ENCODE measurements at regions not wholly inside any gene's neighbourhood (a gene's known extent, or its start where the extent isn't known, plus 50 kb on each side); places are given as distances from the start of the nearest gene placed in this dataset.

DNA sequence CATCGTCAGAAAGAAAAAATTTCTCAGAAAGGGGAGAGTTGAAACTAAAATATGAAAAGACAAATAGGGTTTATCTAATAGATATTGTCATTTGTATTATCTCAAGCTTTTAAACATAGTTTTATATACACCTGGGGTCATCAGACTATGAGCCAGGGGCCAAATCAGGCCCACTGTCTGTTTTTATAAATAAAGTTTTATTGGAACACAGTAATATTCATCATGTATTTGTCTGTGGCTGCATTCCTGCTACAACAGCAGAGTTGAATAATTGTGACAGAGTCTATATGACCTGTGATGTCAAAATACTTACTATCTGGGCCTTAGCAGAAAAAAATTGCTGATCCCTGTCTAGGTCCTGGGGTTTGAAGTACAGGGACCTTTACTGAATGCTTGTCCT, 120.5 kb upstream of the RUNX1 start:
- DNase-seq (ENCODE audit: low spot score) = no peak
- intact Hi-C loops (cut with micrococcal nuclease; ENCODE audit: unreplicated experiment) = no loop called here
- Histone ChIP-seq H3K36me3 (ENCODE audit: insufficient read depth, low read length) (no peaks in the 10 kb centered on the region), H3K9me2 (ENCODE audit: insufficient read depth, low read length) (no peaks in the 10 kb centered on the region), H3K9me3 (ENCODE audit: low read length) (peaks cover 6% of the 10 kb centered on the region), H2AFZ (ENCODE audit: low read length) (no peak overlapping the region; the same call in 1 of the 2 replicates), H3K4me2 (ENCODE audit: low read length) (0 out of 2 replicates have a peak overlapping the region, but pooled peaks have one; percentile 33), H3K27ac (ENCODE audit: low read depth, low read length, poor library complexity, severe bottlenecking) (no peak overlapping the region), H3K79me2 (ENCODE audit: insufficient read depth, low read depth, low read length) (no peaks in the 10 kb centered on the region), H3K4me1 (ENCODE audit: insufficient read depth, low read length, poor library complexity, severe bottlenecking) (peaks cover 34% of the 10 kb centered on the region), H3K4me3 (ENCODE audit: low read depth, low read length, poor library complexity, severe bottlenecking) (no peak overlapping the region), H4K20me1 (ENCODE audit: insufficient read depth, low read length) (no peaks in the 10 kb centered on the region)
- ChIA-PET CTCF (ENCODE audit: unreplicated experiment) (no interaction called here), POLR2A (interaction anchor here (0.6 to 1.0 kb wide), 2 partner anchors 19 to 232 kb away, joined by 3 to 4 read pairs; no protein-coding TSS in a partner anchor)
- no peak for TF ChIP-seq EZH2phosphoT487 (IDR thresholded peaks at IDR 0.05; ENCODE audit: borderline replicate concordance, low read depth, low read length)
- TF ChIP-seq, protein P1, sequence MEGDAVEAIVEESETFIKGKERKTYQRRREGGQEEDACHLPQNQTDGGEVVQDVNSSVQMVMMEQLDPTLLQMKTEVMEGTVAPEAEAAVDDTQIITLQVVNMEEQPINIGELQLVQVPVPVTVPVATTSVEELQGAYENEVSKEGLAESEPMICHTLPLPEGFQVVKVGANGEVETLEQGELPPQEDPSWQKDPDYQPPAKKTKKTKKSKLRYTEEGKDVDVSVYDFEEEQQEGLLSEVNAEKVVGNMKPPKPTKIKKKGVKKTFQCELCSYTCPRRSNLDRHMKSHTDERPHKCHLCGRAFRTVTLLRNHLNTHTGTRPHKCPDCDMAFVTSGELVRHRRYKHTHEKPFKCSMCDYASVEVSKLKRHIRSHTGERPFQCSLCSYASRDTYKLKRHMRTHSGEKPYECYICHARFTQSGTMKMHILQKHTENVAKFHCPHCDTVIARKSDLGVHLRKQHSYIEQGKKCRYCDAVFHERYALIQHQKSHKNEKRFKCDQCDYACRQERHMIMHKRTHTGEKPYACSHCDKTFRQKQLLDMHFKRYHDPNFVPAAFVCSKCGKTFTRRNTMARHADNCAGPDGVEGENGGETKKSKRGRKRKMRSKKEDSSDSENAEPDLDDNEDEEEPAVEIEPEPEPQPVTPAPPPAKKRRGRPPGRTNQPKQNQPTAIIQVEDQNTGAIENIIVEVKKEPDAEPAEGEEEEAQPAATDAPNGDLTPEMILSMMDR (conservative IDR thresholded peaks at IDR 0.05; ENCODE audit: low read length) = no peak
- no TSS peak for BruUV-seq (replicated peaks)

DNA sequence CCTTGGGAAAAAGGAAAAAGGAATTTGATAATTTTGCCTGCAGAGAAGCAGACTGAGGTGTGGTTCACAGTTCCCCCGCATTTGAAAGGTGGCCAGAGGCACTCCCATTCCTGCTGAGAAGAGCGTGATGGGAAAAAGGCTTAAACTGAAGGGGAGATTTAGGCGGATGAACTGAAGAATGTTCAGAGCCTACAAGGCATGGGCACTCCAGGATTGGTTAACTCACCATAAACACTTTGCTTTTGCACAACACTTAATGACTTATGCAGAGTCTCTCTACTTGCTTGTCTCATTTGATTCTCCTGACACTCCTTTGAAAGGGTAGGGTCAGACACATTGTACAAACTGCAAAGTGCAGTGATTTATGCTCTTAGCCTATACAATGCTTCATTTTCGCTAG, 119.6 kb upstream of the RUNX1 start:
- ChIA-PET POLR2A (no interaction called here), CTCF (ENCODE audit: unreplicated experiment) (no interaction called here)
- DNase-seq (ENCODE audit: low spot score) = no peak
- H3K27ac ChIP-seq (ENCODE audit: low read depth, low read length, poor library complexity, severe bottlenecking) = no peak overlapping the region
- no TSS peak for BruUV-seq (replicated peaks)
- TF ChIP-seq EZH2phosphoT487 (IDR thresholded peaks at IDR 0.05; ENCODE audit: borderline replicate concordance, low read depth, low read length) = no peak
- TF ChIP-seq, protein P1 (conservative IDR thresholded peaks at IDR 0.05; ENCODE audit: low read length) = no peak
- no peaks in the 10 kb centered on the region for H4K20me1 ChIP-seq (ENCODE audit: insufficient read depth, low read length)
- peaks cover 34% of the 10 kb centered on the region for H3K4me1 ChIP-seq (ENCODE audit: insufficient read depth, low read length, poor library complexity, severe bottlenecking)
- no peak overlapping the region for H2AFZ ChIP-seq (ENCODE audit: low read length)
- no peaks in the 10 kb centered on the region for H3K9me2 ChIP-seq (ENCODE audit: insufficient read depth, low read length)
- no peaks in the 10 kb centered on the region for H3K36me3 ChIP-seq (ENCODE audit: insufficient read depth, low read length)
- intact Hi-C loops (cut with micrococcal nuclease; ENCODE audit: unreplicated experiment) = no loop called here
- H3K4me3 ChIP-seq (ENCODE audit: low read depth, low read length, poor library complexity, severe bottlenecking) = no peak overlapping the region
- H3K79me2 ChIP-seq (ENCODE audit: insufficient read depth, low read depth, low read length) = no peaks in the 10 kb centered on the region
- H3K9me3 ChIP-seq (ENCODE audit: low read length) = peaks cover 6% of the 10 kb centered on the region
- H3K4me2 ChIP-seq (ENCODE audit: low read length) = no peak overlapping the region

DNA sequence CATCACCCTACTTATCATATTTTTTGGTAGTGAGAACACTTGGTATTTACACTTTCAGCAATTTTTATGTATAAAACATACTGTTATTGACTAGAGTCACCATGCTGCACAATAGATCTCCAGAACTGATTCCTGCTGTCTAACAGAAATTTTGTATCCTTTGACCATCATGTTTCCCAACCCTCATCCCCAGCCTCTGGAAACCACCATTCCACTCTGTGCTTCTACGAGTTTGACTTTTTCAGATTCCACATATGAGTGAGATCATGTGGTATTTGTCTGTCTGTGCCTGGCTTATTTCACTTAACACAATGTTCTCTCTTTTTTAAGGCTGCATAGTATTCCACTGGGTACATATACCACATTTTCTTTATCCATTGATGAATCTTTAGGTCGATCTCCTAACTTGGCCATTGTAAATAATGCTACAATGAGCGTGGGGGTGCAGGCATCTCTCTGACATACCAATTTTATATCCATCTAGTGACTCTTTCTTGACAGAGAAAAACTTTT, 115.9 kb upstream of the RUNX1 start:
- DNase-seq (ENCODE audit: low spot score) = no peak
- no TSS peak for BruUV-seq (replicated peaks)
- Histone ChIP-seq H3K27ac (ENCODE audit: low read depth, low read length, poor library complexity, severe bottlenecking) (no peak overlapping the region), H2AFZ (ENCODE audit: low read length) (no peak overlapping the region), H3K36me3 (ENCODE audit: insufficient read depth, low read length) (no peaks in the 10 kb centered on the region), H3K4me2 (ENCODE audit: low read length) (no peak overlapping the region), H4K20me1 (ENCODE audit: insufficient read depth, low read length) (no peaks in the 10 kb centered on the region), H3K4me1 (ENCODE audit: insufficient read depth, low read length, poor library complexity, severe bottlenecking) (peaks cover 5% of the 10 kb centered on the region), H3K9me2 (ENCODE audit: insufficient read depth, low read length) (no peaks in the 10 kb centered on the region), H3K4me3 (ENCODE audit: low read depth, low read length, poor library complexity, severe bottlenecking) (no peak overlapping the region), H3K79me2 (ENCODE audit: insufficient read depth, low read depth, low read length) (no peaks in the 10 kb centered on the region), H3K9me3 (ENCODE audit: low read length) (peaks cover 6% of the 10 kb centered on the region)
- ChIA-PET POLR2A (no interaction called here), CTCF (ENCODE audit: unreplicated experiment) (no interaction called here)
- TF ChIP-seq, protein P1 (conservative IDR thresholded peaks at IDR 0.05; ENCODE audit: low read length) = no peak
- TF ChIP-seq EZH2phosphoT487 (IDR thresholded peaks at IDR 0.05; ENCODE audit: borderline replicate concordance, low read depth, low read length) = no peak
- intact Hi-C loops (cut with micrococcal nuclease; ENCODE audit: unreplicated experiment) = no loop called here

Data from OCI-LY7 (cell line).